GM19324 (cell line): ENCODE measurements at regions not wholly inside any gene's neighbourhood (a gene's known extent, or its start where the extent isn't known, plus 50 kb on each side); places are given as distances from the start of the nearest gene placed in this dataset.
"Not testable (repeated sequence)": the region's sequence is repeated elsewhere in the genome, so short reads cannot be mapped to it uniquely, and the experiment has no call there.

Source experiments
- ATAC-seq: cut with Tn5 transposase; IDR thresholded peaks from one replicate; pipeline ENCODE4 v1.9.1; 2021; ENCODE audit warnings: mild to moderate bottlenecking, moderate library complexity; ENCODE audit not compliant: unreplicated experiment, low FRiP score

GRCh38 chr14:106234525-106235254 is 708.3 kb downstream of the TMEM121 start:
- ATAC-seq, result not testable (repeated sequence)

- ATAC-seq, result no peak
These were observed 709.2 kb downstream of the TMEM121 start for GRCh38 chr14:106235356-106236159.

GRCh38 chr14:106248321-106249192 is 722.2 kb downstream of the TMEM121 start:
- ATAC-seq, result no peak

- not testable (repeated sequence) for ATAC-seq
These were observed 727.6 kb downstream of the TMEM121 start for GRCh38 chr14:106253995-106254394.

GRCh38 chr14:106257569-106257994 is 731.2 kb downstream of the TMEM121 start:
- ATAC-seq, result not testable (repeated sequence)

GRCh38 chr14:106268013-106268727 is 741.8 kb downstream of the TMEM121 start:
- ATAC-seq, result no peak

- no peak for ATAC-seq
These were observed 742.6 kb downstream of the TMEM121 start for GRCh38 chr14:106269029-106269428.

- no peak for ATAC-seq
These were observed 743.2 kb downstream of the TMEM121 start for GRCh38 chr14:106269451-106270204.

- not testable (repeated sequence) for ATAC-seq
These were observed 744.2 kb downstream of the TMEM121 start for GRCh38 chr14:106270476-106271121.

- ATAC-seq, result no peak
These were observed 750.2 kb downstream of the TMEM121 start for GRCh38 chr14:106276326-106277267.

- ATAC-seq, result no peak
These were observed 751.1 kb downstream of the TMEM121 start for GRCh38 chr14:106277503-106277902.

GRCh38 chr14:106280876-106281275 is 754.5 kb downstream of the TMEM121 start:
- ATAC-seq, result no peak

GRCh38 chr14:106286697-106287290 is 760.4 kb downstream of the TMEM121 start:
- ATAC-seq, result no peak

- no peak for ATAC-seq
These were observed 761.1 kb downstream of the TMEM121 start for GRCh38 chr14:106287506-106287905.

GRCh38 chr14:106291626-106292025 is 765.2 kb downstream of the TMEM121 start:
- no peak for ATAC-seq

GRCh38 chr14:106294324-106294723 is 767.9 kb downstream of the TMEM121 start:
- no peak for ATAC-seq

GRCh38 chr14:106300951-106301510 is 774.6 kb downstream of the TMEM121 start:
- ATAC-seq, result not testable (repeated sequence)
